ENCODE measurements at regions not wholly inside any gene's neighbourhood (a gene's known extent, or its start where the extent isn't known, plus 50 kb on each side); places are given as distances from the start of the nearest gene placed in this dataset.

DNA sequence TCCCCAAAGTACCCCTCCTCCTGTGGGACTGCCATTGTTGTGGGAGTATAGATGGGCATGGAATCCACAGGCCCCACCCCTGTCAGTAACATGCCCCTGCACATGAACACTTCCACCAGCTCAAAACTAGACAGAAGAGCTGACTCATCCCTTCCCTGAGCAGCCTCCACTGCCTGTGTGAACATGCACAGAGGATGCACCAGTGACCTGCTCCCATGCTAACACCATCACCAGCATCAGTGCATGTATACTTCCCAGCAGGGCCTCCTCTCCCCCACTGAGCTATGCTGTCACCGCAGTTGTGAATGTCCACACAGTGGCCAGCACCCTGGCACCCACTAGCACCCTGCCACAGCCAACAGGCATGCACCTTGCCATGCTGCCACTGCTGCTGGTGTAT lies 939.8 kb downstream of the EFNA5 start:
- TF ChIP-seq TAF1 (IDR thresholded peaks at IDR 0.05; ENCODE audit: low read depth), result no peak
- TF ChIP-seq NFIC (IDR thresholded peaks at IDR 0.05), result no peak
- TF ChIP-seq, protein P1, sequence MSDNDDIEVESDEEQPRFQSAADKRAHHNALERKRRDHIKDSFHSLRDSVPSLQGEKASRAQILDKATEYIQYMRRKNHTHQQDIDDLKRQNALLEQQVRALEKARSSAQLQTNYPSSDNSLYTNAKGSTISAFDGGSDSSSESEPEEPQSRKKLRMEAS (IDR thresholded peaks at IDR 0.05), result no peak
- no peak for TF ChIP-seq ZBTB7A (IDR thresholded peaks at IDR 0.05; ENCODE audit: low read depth)
- no peak for TF ChIP-seq FOXM1 (IDR thresholded peaks at IDR 0.05; ENCODE audit: borderline replicate concordance, low read depth)
- TF ChIP-seq TCF12 (IDR thresholded peaks at IDR 0.05; ENCODE audit: low read depth), result no peak

DNA sequence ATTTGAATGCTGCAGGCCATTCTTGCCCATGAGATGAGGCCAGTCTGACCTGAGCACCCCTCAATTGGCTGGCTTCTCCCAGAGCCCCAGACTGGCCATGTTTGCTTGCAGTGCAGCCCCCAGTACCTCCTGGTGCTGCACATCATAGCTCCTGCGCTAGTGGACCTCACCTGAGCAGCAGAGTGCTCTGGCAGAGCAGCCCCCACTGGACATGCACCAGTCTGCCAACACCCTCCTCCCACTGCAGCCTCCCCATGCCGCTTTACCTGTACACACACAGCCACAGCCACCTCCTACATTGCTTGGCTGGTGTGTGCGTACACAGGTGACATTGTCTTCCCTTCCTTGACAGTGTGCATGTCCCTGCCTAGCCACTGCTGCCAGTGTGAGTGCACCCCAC lies 940.2 kb downstream of the EFNA5 start:
- TF ChIP-seq NFIC (IDR thresholded peaks at IDR 0.05) (no peak), CEBPB (IDR thresholded peaks at IDR 0.05) (no peak), YY1 (IDR thresholded peaks at IDR 0.05; ENCODE audit: low read depth) (no peak), TAF1 (IDR thresholded peaks at IDR 0.05; ENCODE audit: low read depth) (no peak)
- TF ChIP-seq, protein P1 (IDR thresholded peaks at IDR 0.05), result no peak

DNA sequence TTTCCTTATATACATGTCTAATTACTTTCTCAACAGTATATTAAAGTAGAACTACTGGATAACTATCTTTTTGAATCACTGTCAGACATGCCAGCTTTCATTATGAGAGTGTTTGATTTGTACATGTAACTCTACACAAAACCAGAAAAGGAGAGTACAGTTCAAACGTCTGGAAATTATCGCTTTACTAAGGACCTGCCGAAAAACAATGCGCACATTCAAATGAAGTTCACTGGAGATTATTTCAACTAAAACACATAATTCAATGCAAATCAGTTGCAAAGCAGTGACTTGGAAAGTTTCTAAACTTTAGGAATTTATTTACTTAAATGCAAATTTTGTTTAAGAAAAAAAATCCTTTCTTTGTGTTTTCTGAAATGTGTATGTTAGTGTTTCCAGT lies 942.5 kb downstream of the EFNA5 start:
- TF ChIP-seq, protein P2, sequence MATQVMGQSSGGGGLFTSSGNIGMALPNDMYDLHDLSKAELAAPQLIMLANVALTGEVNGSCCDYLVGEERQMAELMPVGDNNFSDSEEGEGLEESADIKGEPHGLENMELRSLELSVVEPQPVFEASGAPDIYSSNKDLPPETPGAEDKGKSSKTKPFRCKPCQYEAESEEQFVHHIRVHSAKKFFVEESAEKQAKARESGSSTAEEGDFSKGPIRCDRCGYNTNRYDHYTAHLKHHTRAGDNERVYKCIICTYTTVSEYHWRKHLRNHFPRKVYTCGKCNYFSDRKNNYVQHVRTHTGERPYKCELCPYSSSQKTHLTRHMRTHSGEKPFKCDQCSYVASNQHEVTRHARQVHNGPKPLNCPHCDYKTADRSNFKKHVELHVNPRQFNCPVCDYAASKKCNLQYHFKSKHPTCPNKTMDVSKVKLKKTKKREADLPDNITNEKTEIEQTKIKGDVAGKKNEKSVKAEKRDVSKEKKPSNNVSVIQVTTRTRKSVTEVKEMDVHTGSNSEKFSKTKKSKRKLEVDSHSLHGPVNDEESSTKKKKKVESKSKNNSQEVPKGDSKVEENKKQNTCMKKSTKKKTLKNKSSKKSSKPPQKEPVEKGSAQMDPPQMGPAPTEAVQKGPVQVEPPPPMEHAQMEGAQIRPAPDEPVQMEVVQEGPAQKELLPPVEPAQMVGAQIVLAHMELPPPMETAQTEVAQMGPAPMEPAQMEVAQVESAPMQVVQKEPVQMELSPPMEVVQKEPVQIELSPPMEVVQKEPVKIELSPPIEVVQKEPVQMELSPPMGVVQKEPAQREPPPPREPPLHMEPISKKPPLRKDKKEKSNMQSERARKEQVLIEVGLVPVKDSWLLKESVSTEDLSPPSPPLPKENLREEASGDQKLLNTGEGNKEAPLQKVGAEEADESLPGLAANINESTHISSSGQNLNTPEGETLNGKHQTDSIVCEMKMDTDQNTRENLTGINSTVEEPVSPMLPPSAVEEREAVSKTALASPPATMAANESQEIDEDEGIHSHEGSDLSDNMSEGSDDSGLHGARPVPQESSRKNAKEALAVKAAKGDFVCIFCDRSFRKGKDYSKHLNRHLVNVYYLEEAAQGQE (IDR thresholded peaks at IDR 0.05; ENCODE audit: low read depth), result no peak
- TF ChIP-seq TEAD4 (IDR thresholded peaks at IDR 0.05) (no peak), EP300 (IDR thresholded peaks at IDR 0.05; ENCODE audit: borderline replicate concordance) (no peak), CREB1 (IDR thresholded peaks at IDR 0.05; ENCODE audit: low read depth) (no peak), ZBTB7A (IDR thresholded peaks at IDR 0.05; ENCODE audit: low read depth) (no peak), CEBPB (IDR thresholded peaks at IDR 0.05) (no peak), NFIC (IDR thresholded peaks at IDR 0.05) (no peak), TCF12 (IDR thresholded peaks at IDR 0.05; ENCODE audit: low read depth) (no peak), TAF1 (IDR thresholded peaks at IDR 0.05; ENCODE audit: low read depth) (no peak), RAD21 (IDR thresholded peaks at IDR 0.05; ENCODE audit: low read depth) (no peak), YY1 (IDR thresholded peaks at IDR 0.05; ENCODE audit: low read depth) (no peak), FOXM1 (IDR thresholded peaks at IDR 0.05; ENCODE audit: borderline replicate concordance, low read depth) (no peak), EGR1 (IDR thresholded peaks at IDR 0.05) (no peak)
- TF ChIP-seq, protein P3, sequence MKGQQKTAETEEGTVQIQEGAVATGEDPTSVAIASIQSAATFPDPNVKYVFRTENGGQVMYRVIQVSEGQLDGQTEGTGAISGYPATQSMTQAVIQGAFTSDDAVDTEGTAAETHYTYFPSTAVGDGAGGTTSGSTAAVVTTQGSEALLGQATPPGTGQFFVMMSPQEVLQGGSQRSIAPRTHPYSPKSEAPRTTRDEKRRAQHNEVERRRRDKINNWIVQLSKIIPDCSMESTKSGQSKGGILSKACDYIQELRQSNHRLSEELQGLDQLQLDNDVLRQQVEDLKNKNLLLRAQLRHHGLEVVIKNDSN (IDR thresholded peaks at IDR 0.05), result no peak
- TF ChIP-seq, protein P1 (IDR thresholded peaks at IDR 0.05), result no peak

DNA sequence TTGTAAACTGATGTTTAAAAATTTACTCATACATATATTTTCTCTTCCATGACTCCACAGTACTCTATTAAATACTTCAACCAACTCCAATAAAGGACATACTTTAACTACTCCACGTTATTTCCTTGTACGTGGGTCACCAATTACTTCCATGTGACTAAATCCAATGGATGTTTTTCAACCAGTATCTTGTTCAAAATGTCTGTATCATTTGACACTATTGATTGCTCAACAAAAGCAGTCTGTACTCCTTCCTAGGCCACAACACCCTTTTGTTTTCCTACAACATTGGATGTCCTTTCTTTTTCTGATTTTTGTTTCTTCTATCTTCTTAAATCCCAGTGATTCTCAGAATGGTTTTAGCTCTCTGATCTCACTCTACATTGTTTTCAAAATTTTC lies 943.7 kb downstream of the EFNA5 start:
- TF ChIP-seq EP300 (IDR thresholded peaks at IDR 0.05; ENCODE audit: borderline replicate concordance) (no peak), TEAD4 (IDR thresholded peaks at IDR 0.05) (no peak), YY1 (IDR thresholded peaks at IDR 0.05; ENCODE audit: low read depth) (no peak), TAF1 (IDR thresholded peaks at IDR 0.05; ENCODE audit: low read depth) (no peak), FOXM1 (IDR thresholded peaks at IDR 0.05; ENCODE audit: borderline replicate concordance, low read depth) (no peak), CEBPB (IDR thresholded peaks at IDR 0.05) (no peak), RAD21 (IDR thresholded peaks at IDR 0.05; ENCODE audit: low read depth) (no peak), NFIC (IDR thresholded peaks at IDR 0.05) (no peak)
- TF ChIP-seq, protein P2 (IDR thresholded peaks at IDR 0.05; ENCODE audit: low read depth), result no peak
- TF ChIP-seq, protein P3 (IDR thresholded peaks at IDR 0.05), result no peak

DNA sequence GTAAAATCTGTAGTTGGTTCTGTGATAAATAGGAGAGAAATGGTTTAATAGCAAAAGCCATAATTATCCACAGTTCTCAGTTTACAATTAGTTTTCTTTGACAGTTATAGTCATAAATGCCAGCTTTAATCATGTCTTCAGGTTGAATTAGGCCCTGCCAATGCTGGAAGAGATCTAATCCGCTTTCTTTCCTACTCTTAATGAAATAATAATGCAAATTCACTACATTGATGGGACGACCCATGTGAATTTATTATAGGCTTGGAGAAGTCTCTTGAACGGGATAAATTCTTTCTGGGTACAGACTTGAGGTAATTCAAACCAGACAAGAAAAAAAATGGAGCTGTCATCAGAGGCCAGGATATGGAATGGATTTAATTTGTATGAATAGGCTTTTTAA lies 950.4 kb downstream of the EFNA5 start:
- TF ChIP-seq EP300 (IDR thresholded peaks at IDR 0.05; ENCODE audit: borderline replicate concordance) (no peak), TEAD4 (IDR thresholded peaks at IDR 0.05) (no peak), EGR1 (IDR thresholded peaks at IDR 0.05) (no peak), YY1 (IDR thresholded peaks at IDR 0.05; ENCODE audit: low read depth) (no peak), TAF1 (IDR thresholded peaks at IDR 0.05; ENCODE audit: low read depth) (no peak), CREB1 (IDR thresholded peaks at IDR 0.05; ENCODE audit: low read depth) (no peak), RAD21 (IDR thresholded peaks at IDR 0.05; ENCODE audit: low read depth) (no peak), NFIC (IDR thresholded peaks at IDR 0.05) (no peak), FOXM1 (IDR thresholded peaks at IDR 0.05; ENCODE audit: borderline replicate concordance, low read depth) (no peak), TCF12 (IDR thresholded peaks at IDR 0.05; ENCODE audit: low read depth) (no peak), CEBPB (IDR thresholded peaks at IDR 0.05) (no peak), ZBTB7A (IDR thresholded peaks at IDR 0.05; ENCODE audit: low read depth) (no peak)
- TF ChIP-seq, protein P3 (IDR thresholded peaks at IDR 0.05), result no peak
- TF ChIP-seq, protein P2 (IDR thresholded peaks at IDR 0.05; ENCODE audit: low read depth), result no peak
- TF ChIP-seq, protein P1 (IDR thresholded peaks at IDR 0.05), result no peak
